ENCODE measurements at regions not wholly inside any gene's neighbourhood (a gene's known extent, or its start where the extent isn't known, plus 50 kb on each side); places are given as distances from the start of the nearest gene placed in this dataset.

DNA sequence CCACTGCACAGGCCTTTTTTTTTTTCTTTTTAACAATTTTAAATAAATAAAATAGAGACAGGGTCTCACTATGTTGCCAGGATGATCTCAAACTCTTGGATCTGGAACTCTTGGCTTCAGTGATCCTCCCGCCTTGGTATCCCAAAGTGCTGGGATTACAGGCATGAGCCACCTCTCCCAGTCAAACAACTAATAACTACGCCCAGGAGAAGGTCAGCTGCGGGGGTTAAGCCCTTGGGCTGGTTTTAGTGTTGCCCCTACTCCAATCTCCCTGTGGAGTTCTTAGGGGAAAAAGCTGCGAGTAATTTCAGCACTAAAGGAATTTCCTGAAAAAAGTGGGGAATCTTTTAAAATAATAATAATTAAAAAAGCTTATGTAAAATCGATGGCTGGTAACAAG lies 96.4 kb upstream of the XPO1 start:
- Histone ChIP-seq H3K79me1 (ENCODE audit: low read depth, low read length) (no peaks in the 10 kb centered on the region), H3K9me3 (ENCODE audit: insufficient read depth in 2 of 2, low read depth in 1 of 2, low read length in 1 of 2) (no peaks in the 10 kb centered on the region), H2BK120ac (replicated peaks; ENCODE audit: low read depth, low read length) (no peak overlapping the region), H3K23ac (ENCODE audit: insufficient read length) (no peak overlapping the region), H3K18ac (ENCODE audit: extremely low read depth, low read length) (no peak overlapping the region; the same call in 1 of the 2 replicates), H3K56ac (replicated peaks; ENCODE audit: insufficient read length, low read depth, low read length) (no peak overlapping the region), H3K79me2 (ENCODE audit: control insufficient read depth in 1 of 2, insufficient read depth in 2 of 2, low read length in 2 of 2) (no peaks in the 10 kb centered on the region), H3K4ac (replicated peaks; ENCODE audit: insufficient read length, low read depth, low read length) (no peak overlapping the region), H3K23me2 (ENCODE audit: low read depth, low read length) (peaks cover 4% of the 10 kb centered on the region; the same call in 1 of the 2 replicates), H3K14ac (ENCODE audit: insufficient read length) (no peak overlapping the region), H4K91ac (replicated peaks; ENCODE audit: insufficient read length, low read length) (no peak overlapping the region), H2AFZ (ENCODE audit: low read length) (no peak overlapping the region), H4K8ac (ENCODE audit: extremely low read depth, insufficient read depth, low read length) (no peak overlapping the region), H4K20me1 (replicated peaks in 1 of 2; ENCODE audit: control insufficient read depth in 1 of 2, insufficient read depth in 2 of 2, low read length in 2 of 2) (no peaks in the 10 kb centered on the region), H3K27ac (ENCODE audit: low read depth, low read length) (no peak overlapping the region), H3K36me3 (ENCODE audit: control insufficient read depth in 2 of 4, insufficient read depth in 4 of 4, low read length in 3 of 4) (no peaks in the 10 kb centered on the region), H2BK15ac (ENCODE audit: low read length) (no peak overlapping the region), H3K4me1 (replicated peaks in 1 of 4; ENCODE audit: control insufficient read depth in 3 of 4, insufficient read depth in 4 of 4, low read length in 3 of 4) (peaks cover 2 to 10% (median 8%) of the 10 kb centered on the region in 4 experiments; a peak in 5 of 7 replicates), H3K9ac (replicated peaks in 1 of 4; ENCODE audit: extremely low read depth in 1 of 4, low read depth in 3 of 4, low read length in 3 of 4) (no peak overlapping the region), H3K4me3 (ENCODE audit: extremely low read depth in 1 of 4, insufficient read depth in 2 of 4, low read depth in 3 of 4, low read length in 4 of 4) (no peak overlapping the region), H2BK20ac (ENCODE audit: low read length) (no peak overlapping the region), H4K5ac (ENCODE audit: insufficient read length, low read depth, low read length) (no peak overlapping the region), H2AK5ac (ENCODE audit: low read depth, low read length) (no peak overlapping the region), H3K27me3 (replicated peaks in 1 of 4; ENCODE audit: control insufficient read depth in 3 of 4, extremely low read depth in 1 of 4, insufficient read depth in 3 of 4, low read length in 3 of 4) (no peaks in the 10 kb centered on the region), H2BK5ac (ENCODE audit: low read depth, low read length) (no peak overlapping the region), H3K4me2 (ENCODE audit: insufficient read depth in 1 of 2, low read depth in 2 of 2, low read length in 2 of 2) (no peak overlapping the region), H2BK12ac (ENCODE audit: low read depth, low read length) (no peak overlapping the region)
- ChIA-PET POLR2A (ENCODE audit: partially characterized antibody) (interaction anchor here (0.8 to 0.9 kb wide), 2 partner anchors 97 to 99 kb away, joined by 3 to 4 read pairs; no protein-coding TSS in a partner anchor), CTCF (ENCODE audit: partially characterized antibody) (interaction anchor here (0.6 to 1.2 kb wide), 3 partner anchors 10 to 128 kb away, joined by 3 to 4 read pairs (median 4); no protein-coding TSS in a partner anchor)
- no peak for FAIRE-seq
- DNase-seq (ENCODE audit: low read depth in 1 of 2, low spot score in 2 of 2): no peak
- TF ChIP-seq CHD2 (IDR thresholded peaks at IDR 0.05; ENCODE audit: low read length): no peak
- TF ChIP-seq TAF7 (optimal IDR thresholded peaks at IDR 0.05; ENCODE audit: borderline replicate concordance, low read depth, low read length): no peak
- TF ChIP-seq JUN (IDR thresholded peaks at IDR 0.05; ENCODE audit: low read depth, low read length): no peak
- WGBS, 2 experiments (ENCODE audit: extremely low coverage in 1 of 2, insufficient coverage in 1 of 2, insufficient read length in 1 of 2, insufficient replicate concordance in 2 of 2, low coverage in 1 of 2, low lambda C conversion rate in 2 of 2, missing lambda C conversion rate in 1 of 2): 81% methylated on average over 5 of the region's 5 CpGs; no CpG with 5 or more reads in 1 of the 2 experiments

Data from H1 (cell line).